Endothelial cell of umbilical vein (primary cell): ENCODE measurements at regions not wholly inside any gene's neighbourhood (a gene's known extent, or its start where the extent isn't known, plus 50 kb on each side); places are given as distances from the start of the nearest gene placed in this dataset.

Experiments used
- BruUV-seq: library from RNA; stranded (reverse); fragments of 400-500 nt; replicated peaks from 2 replicates; lab custom pipeline; 2021; lab: Mats Ljungman, UMichigan
- CTCF ChIA-PET: fragments of 300-600, 350-600 bp; sonication (Branson Sonifier 250); formaldehyde crosslinking; loops from one replicate; lab custom pipeline; 2021; ENCODE audit warnings: antibody characterized with exemption, inconsistent platforms; lab: Charles Lee
- POLR2A ChIA-PET: fragments of 300-600, 350-600 bp; sonication (Branson Sonifier 250); formaldehyde crosslinking; loops from one replicate; lab custom pipeline; 2021; ENCODE audit warnings: antibody characterized with exemption, inconsistent platforms; lab: Charles Lee
- DNase-seq: peaks from one replicate; pipeline ENCODE4 v3.0.0-alpha.2; 2011; ENCODE audit warnings: low read depth, low spot score
- FAIRE-seq: peaks from 2 replicates; lab custom pipeline; 2011; peaks lifted over from hg19 to GRCh38; lab: Jason Lieb, UNC
- H2AFZ ChIP-seq: 2 replicates; pipeline ENCODE4 v1.6.0; 2012; ENCODE audit warnings: low read depth, low read length, control low read depth, inconsistent platforms
- H3K27ac ChIP-seq: 2 replicates; pipeline ENCODE4 v1.5.1; 2011; ENCODE audit warnings: low read depth, mild to moderate bottlenecking, control low read depth, low read length, moderate library complexity; ENCODE audit not compliant: insufficient read depth
- H3K27me3 ChIP-seq, 2 experiments: 2 replicates each; pipeline versions ENCODE4 v1.6.0 to v1.6.1; 2011; ENCODE audit warnings: low read length in 2 of 2, mixed read lengths in 1 of 2; ENCODE audit not compliant: control insufficient read depth in 2 of 2, insufficient read depth in 2 of 2
- H3K36me3 ChIP-seq, 2 experiments: 2 replicates in 1 of 2; 3 replicates in 1 of 2; pipeline ENCODE4 v1.5.1; 2011; ENCODE audit warnings: low read length in 2 of 2, mild to moderate bottlenecking in 1 of 2, moderate library complexity in 1 of 2; ENCODE audit not compliant: control insufficient read depth in 2 of 2, insufficient read depth in 2 of 2; ENCODE audit errors: extremely low read depth in 1 of 2
- H3K4me1 ChIP-seq: 3 replicates; pipeline ENCODE4 v1.5.1; 2011; ENCODE audit warnings: mild to moderate bottlenecking, low read length; ENCODE audit not compliant: control insufficient read depth, insufficient read depth; ENCODE audit errors: extremely low read depth
- H3K4me2 ChIP-seq: 2 replicates; pipeline ENCODE4 v1.6.1; 2011; ENCODE audit warnings: low read length, control low read depth, mixed read lengths; ENCODE audit not compliant: insufficient read depth
- H3K4me3 ChIP-seq, 3 experiments: fragments of 200-600 bp in 1 of 3; sonication (generic), shearing (Covaris generic) in 1 of 3; replicated peaks in 1 of 3; 2 replicates each; pipeline ENCODE4 v1.5.1; 2011 to 2016; ENCODE audit warnings: control low read depth in 3 of 3, low read length in 3 of 3, mild to moderate bottlenecking in 2 of 3, inconsistent platforms in 1 of 3, low read depth in 1 of 3, moderate library complexity in 1 of 3; ENCODE audit not compliant: insufficient read depth in 1 of 3
- H3K79me2 ChIP-seq: 2 replicates; pipeline ENCODE4 v1.6.0; 2012; ENCODE audit warnings: low read length, inconsistent platforms; ENCODE audit not compliant: control insufficient read depth, insufficient read depth
- H3K9ac ChIP-seq: replicated peaks from 2 replicates; pipeline ENCODE3; 2011; ENCODE audit warnings: low read length, control low read depth; ENCODE audit not compliant: insufficient read depth; ENCODE audit errors: extremely low read depth
- H3K9me1 ChIP-seq: replicated peaks from 3 replicates; pipeline ENCODE4 v1.6.0; 2011; ENCODE audit warnings: mild to moderate bottlenecking, low read length; ENCODE audit not compliant: control insufficient read depth, insufficient read depth; ENCODE audit errors: extremely low read depth
- H3K9me3 ChIP-seq: replicated peaks from 2 replicates; pipeline ENCODE4 v1.5.1; 2012; ENCODE audit warnings: low read length, inconsistent platforms; ENCODE audit not compliant: control insufficient read depth, insufficient read depth
- H4K20me1 ChIP-seq: replicated peaks from 2 replicates; pipeline ENCODE3; 2011; ENCODE audit warnings: mild to moderate bottlenecking, low read length; ENCODE audit not compliant: control insufficient read depth, insufficient read depth; ENCODE audit errors: extremely low read depth
- CTCF ChIP-seq, 2 donors: IDR thresholded peaks; 1 replicate in 1 of 2; 2 replicates in 1 of 2; pipeline ENCODE4 v1.5.1; 2011; ENCODE audit warnings: low read length in 2 of 2, mild to moderate bottlenecking in 2 of 2, moderate library complexity in 2 of 2, control low read depth in 1 of 2, inconsistent platforms in 1 of 2, low read depth in 1 of 2; ENCODE audit not compliant: insufficient read depth in 1 of 2; ENCODE audit errors: extremely low read depth in 1 of 2
- EZH2 ChIP-seq: IDR thresholded peaks from 2 replicates; pipeline ENCODE4 v1.6.1; 2012; ENCODE audit warnings: borderline replicate concordance, low read depth, mild to moderate bottlenecking, moderate library complexity, low read length, inconsistent platforms; ENCODE audit not compliant: severe bottlenecking
- FOS ChIP-seq: IDR thresholded peaks from 2 replicates; pipeline ENCODE4 v1.6.1; 2011; ENCODE audit warnings: mild to moderate bottlenecking, low read length, moderate library complexity, borderline replicate concordance; ENCODE audit not compliant: insufficient read depth
- GATA2 ChIP-seq: IDR thresholded peaks from 2 replicates; pipeline ENCODE4 v1.7.0; 2011; ENCODE audit warnings: low read depth, mild to moderate bottlenecking, moderate library complexity, mixed read lengths, low read length; ENCODE audit not compliant: insufficient read length, insufficient read depth
- JUN ChIP-seq: IDR thresholded peaks from 2 replicates; pipeline ENCODE4 v1.6.1; 2011; ENCODE audit warnings: borderline replicate concordance, low read depth; ENCODE audit not compliant: insufficient read length, insufficient read depth
- MYC ChIP-seq: IDR thresholded peaks from one replicate; pipeline ENCODE4 v1.6.1; 2011; ENCODE audit warnings: mild to moderate bottlenecking, low read depth, low read length
- POLR2A ChIP-seq: IDR thresholded peaks from 2 replicates; pipeline ENCODE4 v1.6.1; 2012; ENCODE audit warnings: low read depth, mild to moderate bottlenecking, control low read depth, low read length
- POLR2AphosphoS5 ChIP-seq: IDR thresholded peaks from 2 replicates; pipeline ENCODE4 v1.6.1; 2012; ENCODE audit warnings: low read depth, mild to moderate bottlenecking, control low read depth, low read length, moderate library complexity; ENCODE audit not compliant: insufficient read depth
- dilution Hi-C: fragments of 300-500 bp; cut with MboI; formaldehyde crosslinking; loops from one replicate; pipeline ENCODE4 v1.15.0; 2019; ENCODE audit warnings: low sequenced_read_pairs; ENCODE audit not compliant: extremely low pct_ligation_motif_present
- intact Hi-C: fragments of 100-400 bp; cut with micrococcal nuclease; formaldehyde crosslinking; loops from one replicate; pipeline ENCODE4 v1.10.0; 2022
- TF ChIP-seq, protein P1 (sequence below): IDR thresholded peaks from 2 replicates; pipeline ENCODE4 v1.6.1; 2011; ENCODE audit not compliant: insufficient read depth, insufficient read length

- Histone ChIP-seq H3K27me3 (no peaks in the 10 kb centered on the region), H3K79me2 (no peaks in the 10 kb centered on the region), H2AFZ (no peak overlapping the region), H3K4me1 (no peaks in the 10 kb centered on the region), H3K27ac (no peak overlapping the region), H3K4me3 (no peak overlapping the region), H3K9ac (no peak overlapping the region), H3K9me1 (no peaks in the 10 kb centered on the region), H3K36me3 (no peaks in the 10 kb centered on the region), H4K20me1 (no peaks in the 10 kb centered on the region), H3K4me2 (no peak overlapping the region), H3K9me3 (no peaks in the 10 kb centered on the region)
- no peak for TF ChIP-seq CTCF (IDR thresholded peaks at IDR 0.05; ENCODE audit: extremely low read depth in 1 of 2, insufficient read depth in 1 of 2, low read depth in 1 of 2, low read length in 2 of 2)
- no peak for TF ChIP-seq JUN
- TF ChIP-seq EZH2: no peak
- no peak for TF ChIP-seq POLR2AphosphoS5
- TF ChIP-seq MYC: no peak
- TF ChIP-seq, protein P1, sequence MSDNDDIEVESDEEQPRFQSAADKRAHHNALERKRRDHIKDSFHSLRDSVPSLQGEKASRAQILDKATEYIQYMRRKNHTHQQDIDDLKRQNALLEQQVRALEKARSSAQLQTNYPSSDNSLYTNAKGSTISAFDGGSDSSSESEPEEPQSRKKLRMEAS: no peak
- TF ChIP-seq GATA2: no peak
- TF ChIP-seq FOS: no peak
- TF ChIP-seq POLR2A: no peak
- intact Hi-C loops: loop anchor here (2.0 to 5.0 kb wide), 2 partner anchors 64 to 1290 kb away; no protein-coding TSS in a partner anchor
- no TSS peak for BruUV-seq
- ChIA-PET POLR2A (no interaction called here), CTCF (interaction anchor here (0.6 to 4.1 kb wide), 49 partner anchors 9 to 1289 kb away, joined by 3 to 45 read pairs (median 4); partner anchors contain the start of gene BMP2)
- DNase-seq (no peak), FAIRE-seq (no peak)
- dilution Hi-C loops: no loop called here
Observed at GRCh38 chr20:6637160-6637579, 130.3 kb upstream of the BMP2 start.
